Fibroblast of lung (primary cell): ENCODE measurements at regions not wholly inside any gene's neighbourhood (a gene's known extent, or its start where the extent isn't known, plus 50 kb on each side); places are given as distances from the start of the nearest gene placed in this dataset.

Experiments used
- CTCF ChIP-seq, 2 donors: IDR thresholded peaks in 1 of 2; conservative IDR thresholded peaks in 1 of 2; 1 replicate in 1 of 2; 2 replicates in 1 of 2; pipeline ENCODE4 v1.5.1; 2011 to 2012; ENCODE audit warnings: low read length in 2 of 2, control low read depth in 1 of 2, inconsistent platforms in 1 of 2, low read depth in 1 of 2, mild to moderate bottlenecking in 1 of 2
- EZH2 ChIP-seq: IDR thresholded peaks from 2 replicates; pipeline ENCODE4 v1.5.1; 2012; ENCODE audit warnings: low read length, control low read depth, mild to moderate bottlenecking; ENCODE audit errors: missing control alignments

- TF ChIP-seq CTCF (conservative IDR thresholded peaks at IDR 0.05 in 1 of 2, IDR thresholded peaks at IDR 0.05 in 1 of 2; ENCODE audit: low read depth in 1 of 2, low read length in 2 of 2): no peak
- TF ChIP-seq EZH2: no peak
These were observed 88.2 kb downstream of the NREP start for GRCh38 chr5:111668477-111669414.
